HL-60 (cell line): ENCODE measurements at regions not wholly inside any gene's neighbourhood (a gene's known extent, or its start where the extent isn't known, plus 50 kb on each side); places are given as distances from the start of the nearest gene placed in this dataset.

ENCODE experiments used
- DNase-seq, 2 experiments: peaks; one replicate each; pipeline ENCODE4 v3.0.0-alpha.2; 2010 to 2020; ENCODE audit warnings: low read depth in 1 of 2, low spot score in 1 of 2
- H3K27ac ChIP-seq: fragments of 250-450 bp; sonication (Bioruptor Pico); replicated peaks from 2 replicates; pipeline ENCODE4 v1.5.1; 2020; ENCODE audit warnings: mild to moderate bottlenecking, moderate library complexity
- H3K27me3 ChIP-seq: fragments of 250-450 bp; sonication (Bioruptor Pico); 2 replicates; pipeline ENCODE4 v1.5.1; 2021; ENCODE audit warnings: mild to moderate bottlenecking, moderate library complexity; ENCODE audit not compliant: insufficient read depth, poor library complexity, severe bottlenecking
- H3K4me3 ChIP-seq: replicated peaks from 2 replicates; pipeline ENCODE4 v1.5.1; 2011; ENCODE audit warnings: mild to moderate bottlenecking, control low read depth, low read length; ENCODE audit not compliant: insufficient read depth
- GABPA ChIP-seq: IDR thresholded peaks from 2 replicates; pipeline ENCODE4 v1.6.1; 2012; ENCODE audit warnings: low read depth
- POLR2AphosphoS5 ChIP-seq: IDR thresholded peaks from 2 replicates; pipeline ENCODE4 v1.6.1; 2012; ENCODE audit warnings: low read depth
- SPI1 ChIP-seq: IDR thresholded peaks from 2 replicates; pipeline ENCODE4 v1.6.1; 2012; ENCODE audit warnings: low read depth, mild to moderate bottlenecking, borderline replicate concordance
- TF ChIP-seq, protein P1 (sequence below): IDR thresholded peaks from 2 replicates; pipeline ENCODE4 v1.6.1; 2012; ENCODE audit warnings: low read depth; ENCODE audit not compliant: insufficient replicate concordance
- TF ChIP-seq, protein P2 (sequence below): IDR thresholded peaks from one replicate; pipeline ENCODE4 v1.5.1; 2011; ENCODE audit warnings: low read length, control low read depth, inconsistent platforms; ENCODE audit not compliant: insufficient read depth

DNA sequence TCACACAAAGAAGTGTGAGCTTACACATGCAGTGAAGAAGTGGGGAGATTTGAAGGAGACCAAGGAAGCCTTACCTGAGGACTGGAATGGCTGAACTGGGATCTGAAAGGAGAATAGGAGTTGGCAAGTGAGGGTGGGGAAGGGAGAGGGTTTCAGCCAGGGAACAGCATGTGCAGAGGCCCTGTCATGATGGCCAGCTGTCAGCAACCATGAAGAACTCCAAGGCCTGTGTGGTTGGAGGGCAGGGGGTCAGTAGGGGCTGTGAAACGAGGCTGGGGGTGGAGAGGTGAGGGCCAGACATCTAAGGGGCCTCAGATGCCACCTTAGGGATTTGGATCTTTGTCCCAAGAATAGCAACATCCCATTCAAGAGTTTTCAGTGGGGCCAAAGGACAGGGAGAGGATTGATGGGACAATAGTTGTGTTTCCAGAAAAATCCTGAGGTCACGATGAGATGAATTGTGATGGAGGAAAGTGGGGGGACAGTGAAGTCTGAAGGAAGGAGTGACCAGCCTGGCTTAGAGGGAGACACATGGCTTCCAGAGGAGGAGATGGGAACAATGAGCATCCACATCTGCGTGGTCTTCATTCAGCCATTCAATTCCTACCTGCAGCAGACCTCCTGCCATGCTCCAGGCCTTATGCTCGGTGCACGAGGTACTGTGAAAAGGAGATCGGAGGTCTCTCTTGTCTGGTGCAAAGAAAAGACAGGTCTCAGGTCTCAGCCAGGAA, 187.6 kb downstream of the MATN1 start:
- Histone ChIP-seq H3K4me3 (no peak overlapping the region), H3K27ac (no peak overlapping the region), H3K27me3 (no peaks in the 10 kb centered on the region)
- DNase-seq, result no peak
- TF ChIP-seq SPI1 (no peak), POLR2AphosphoS5 (no peak)
- TF ChIP-seq, protein P1, sequence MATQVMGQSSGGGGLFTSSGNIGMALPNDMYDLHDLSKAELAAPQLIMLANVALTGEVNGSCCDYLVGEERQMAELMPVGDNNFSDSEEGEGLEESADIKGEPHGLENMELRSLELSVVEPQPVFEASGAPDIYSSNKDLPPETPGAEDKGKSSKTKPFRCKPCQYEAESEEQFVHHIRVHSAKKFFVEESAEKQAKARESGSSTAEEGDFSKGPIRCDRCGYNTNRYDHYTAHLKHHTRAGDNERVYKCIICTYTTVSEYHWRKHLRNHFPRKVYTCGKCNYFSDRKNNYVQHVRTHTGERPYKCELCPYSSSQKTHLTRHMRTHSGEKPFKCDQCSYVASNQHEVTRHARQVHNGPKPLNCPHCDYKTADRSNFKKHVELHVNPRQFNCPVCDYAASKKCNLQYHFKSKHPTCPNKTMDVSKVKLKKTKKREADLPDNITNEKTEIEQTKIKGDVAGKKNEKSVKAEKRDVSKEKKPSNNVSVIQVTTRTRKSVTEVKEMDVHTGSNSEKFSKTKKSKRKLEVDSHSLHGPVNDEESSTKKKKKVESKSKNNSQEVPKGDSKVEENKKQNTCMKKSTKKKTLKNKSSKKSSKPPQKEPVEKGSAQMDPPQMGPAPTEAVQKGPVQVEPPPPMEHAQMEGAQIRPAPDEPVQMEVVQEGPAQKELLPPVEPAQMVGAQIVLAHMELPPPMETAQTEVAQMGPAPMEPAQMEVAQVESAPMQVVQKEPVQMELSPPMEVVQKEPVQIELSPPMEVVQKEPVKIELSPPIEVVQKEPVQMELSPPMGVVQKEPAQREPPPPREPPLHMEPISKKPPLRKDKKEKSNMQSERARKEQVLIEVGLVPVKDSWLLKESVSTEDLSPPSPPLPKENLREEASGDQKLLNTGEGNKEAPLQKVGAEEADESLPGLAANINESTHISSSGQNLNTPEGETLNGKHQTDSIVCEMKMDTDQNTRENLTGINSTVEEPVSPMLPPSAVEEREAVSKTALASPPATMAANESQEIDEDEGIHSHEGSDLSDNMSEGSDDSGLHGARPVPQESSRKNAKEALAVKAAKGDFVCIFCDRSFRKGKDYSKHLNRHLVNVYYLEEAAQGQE, result no peak

DNA sequence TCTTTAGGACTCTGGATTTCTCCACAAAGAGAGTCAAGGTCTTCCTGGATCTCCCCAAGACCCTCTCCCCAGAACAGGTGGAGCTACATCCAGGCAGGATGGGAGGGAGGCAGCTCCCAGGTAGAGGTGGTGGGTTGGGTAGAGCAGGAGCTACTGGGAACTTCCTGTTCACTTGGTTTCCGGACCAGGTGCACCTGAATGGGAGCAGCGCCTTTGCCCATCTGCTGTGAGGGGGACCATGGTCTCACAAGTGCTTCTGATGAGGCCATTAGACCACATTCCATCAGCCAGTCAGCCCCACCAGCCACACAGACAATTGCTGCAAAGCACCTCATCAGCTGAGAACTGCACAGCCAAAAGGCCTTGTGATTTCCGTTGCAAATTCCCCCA, 188.8 kb downstream of the MATN1 start:
- Histone ChIP-seq H3K27ac (no peak overlapping the region), H3K4me3 (no peak overlapping the region), H3K27me3 (no peaks in the 10 kb centered on the region)
- TF ChIP-seq GABPA, result no peak
- TF ChIP-seq POLR2AphosphoS5, result no peak
- TF ChIP-seq, protein P2, sequence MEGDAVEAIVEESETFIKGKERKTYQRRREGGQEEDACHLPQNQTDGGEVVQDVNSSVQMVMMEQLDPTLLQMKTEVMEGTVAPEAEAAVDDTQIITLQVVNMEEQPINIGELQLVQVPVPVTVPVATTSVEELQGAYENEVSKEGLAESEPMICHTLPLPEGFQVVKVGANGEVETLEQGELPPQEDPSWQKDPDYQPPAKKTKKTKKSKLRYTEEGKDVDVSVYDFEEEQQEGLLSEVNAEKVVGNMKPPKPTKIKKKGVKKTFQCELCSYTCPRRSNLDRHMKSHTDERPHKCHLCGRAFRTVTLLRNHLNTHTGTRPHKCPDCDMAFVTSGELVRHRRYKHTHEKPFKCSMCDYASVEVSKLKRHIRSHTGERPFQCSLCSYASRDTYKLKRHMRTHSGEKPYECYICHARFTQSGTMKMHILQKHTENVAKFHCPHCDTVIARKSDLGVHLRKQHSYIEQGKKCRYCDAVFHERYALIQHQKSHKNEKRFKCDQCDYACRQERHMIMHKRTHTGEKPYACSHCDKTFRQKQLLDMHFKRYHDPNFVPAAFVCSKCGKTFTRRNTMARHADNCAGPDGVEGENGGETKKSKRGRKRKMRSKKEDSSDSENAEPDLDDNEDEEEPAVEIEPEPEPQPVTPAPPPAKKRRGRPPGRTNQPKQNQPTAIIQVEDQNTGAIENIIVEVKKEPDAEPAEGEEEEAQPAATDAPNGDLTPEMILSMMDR, result no peak
- TF ChIP-seq SPI1, result no peak
- TF ChIP-seq, protein P1, result no peak
- no peak for DNase-seq

DNA sequence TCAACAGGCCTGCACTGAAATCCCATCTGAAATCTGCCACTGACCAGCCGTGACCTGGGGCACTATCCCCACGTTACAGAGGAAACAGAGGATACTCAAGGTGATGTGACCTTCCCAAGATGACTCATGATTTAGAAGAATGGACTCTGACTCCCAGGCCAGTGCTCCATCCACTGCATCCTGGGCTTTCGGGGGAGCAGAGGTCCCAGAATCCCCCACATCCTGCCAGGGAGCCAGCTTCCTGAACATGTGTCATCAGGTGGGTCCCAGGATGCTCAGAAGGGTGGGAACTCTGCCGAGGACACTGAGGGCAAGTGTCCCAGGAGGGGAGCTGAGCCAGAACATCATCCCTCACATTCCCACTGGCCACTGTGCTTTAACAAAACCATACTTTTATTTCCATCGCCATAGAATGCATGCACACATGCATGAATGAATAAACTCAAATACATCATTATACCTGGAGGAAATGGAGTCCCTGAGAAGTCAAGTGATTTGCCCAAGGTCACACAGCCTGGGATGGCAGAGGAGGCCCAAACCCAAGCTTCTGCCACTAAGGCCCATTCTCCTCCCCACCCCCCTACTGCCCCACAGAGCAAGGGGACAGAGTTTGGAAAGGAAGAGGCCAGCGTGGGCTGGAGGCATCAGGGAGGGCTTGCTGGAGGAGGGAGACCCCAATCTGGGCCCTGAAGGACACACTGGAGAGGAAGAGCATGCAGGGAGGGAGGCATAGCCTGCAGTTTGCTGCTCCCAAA, 189.4 kb downstream of the MATN1 start:
- TF ChIP-seq SPI1, result no peak
- TF ChIP-seq POLR2AphosphoS5, result no peak
- no peak for TF ChIP-seq GABPA
- Histone ChIP-seq H3K27ac (no peak overlapping the region), H3K27me3 (no peaks in the 10 kb centered on the region)

DNA sequence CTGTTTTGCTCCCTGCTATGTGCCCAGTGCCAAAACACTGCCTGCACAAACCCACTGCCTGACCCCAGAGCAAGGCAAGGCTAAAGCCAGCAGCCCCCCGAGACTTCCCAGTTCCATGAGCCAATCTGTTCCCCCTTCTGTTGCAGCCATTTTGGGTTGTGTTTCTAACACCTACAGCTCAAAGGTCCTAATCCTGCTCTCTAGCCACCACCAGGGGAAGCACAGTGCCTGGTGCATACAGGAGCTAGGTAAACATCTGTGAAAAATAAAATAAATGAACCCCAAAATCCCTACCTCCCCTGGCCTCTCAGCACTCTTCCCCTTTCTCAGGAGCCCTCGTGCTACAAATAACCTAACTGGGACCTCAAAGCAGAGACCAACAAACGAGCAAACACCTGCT, 190.2 kb downstream of the MATN1 start:
- TF ChIP-seq, protein P2, result no peak
- TF ChIP-seq POLR2AphosphoS5 (no peak), SPI1 (no peak), GABPA (no peak)
- TF ChIP-seq, protein P1, result no peak
- Histone ChIP-seq H3K27me3 (no peaks in the 10 kb centered on the region), H3K4me3 (no peak overlapping the region), H3K27ac (no peak overlapping the region)
- DNase-seq, result no peak

More for the DNA sequence above, 189.4 kb downstream of the MATN1 start:
- no peak overlapping the region for H3K4me3 ChIP-seq
- DNase-seq, result no peak
